DND-41 (cell line): ENCODE measurements at regions not wholly inside any gene's neighbourhood (a gene's known extent, or its start where the extent isn't known, plus 50 kb on each side); places are given as distances from the start of the nearest gene placed in this dataset.

Experiments used
- ATAC-seq: fragments of 200-7000 bp; cut with Tn5 transposase; 3 replicates; pipeline ENCODE4 v1.9.1; 2021; ENCODE audit warnings: low read depth; ENCODE audit not compliant: insufficient read depth
- DNase-seq: peaks from one replicate; pipeline ENCODE4 v3.0.0-alpha.2; 2020
- H2AFZ ChIP-seq: 2 replicates; pipeline ENCODE4 v1.6.0; 2012; ENCODE audit warnings: low read depth, low read length
- H3K27ac ChIP-seq: 2 replicates; pipeline ENCODE4 v1.5.1; 2012; ENCODE audit warnings: low read length, inconsistent platforms
- H3K27me3 ChIP-seq: fragments of 200-600 bp; sonication (generic); 2 replicates; pipeline ENCODE4 v1.6.0; 2012; ENCODE audit warnings: low read length, mild to moderate bottlenecking, inconsistent platforms; ENCODE audit not compliant: insufficient read depth, poor library complexity
- H3K36me3 ChIP-seq: 2 replicates; pipeline ENCODE4 v1.5.1; 2012; ENCODE audit warnings: low read length, inconsistent platforms; ENCODE audit not compliant: insufficient read depth
- H3K4me1 ChIP-seq: 2 replicates; pipeline ENCODE4 v1.5.1; 2012; ENCODE audit warnings: mild to moderate bottlenecking, low read length; ENCODE audit not compliant: insufficient read depth
- H3K4me2 ChIP-seq: 2 replicates; pipeline ENCODE4 v1.6.0; 2012; ENCODE audit warnings: mild to moderate bottlenecking, moderate library complexity, low read length, inconsistent platforms; ENCODE audit not compliant: insufficient read depth
- H3K4me3 ChIP-seq, 2 experiments: fragments of 200-600 bp in 1 of 2; shearing (Covaris generic) in 1 of 2; 2 replicates each; pipeline ENCODE4 v1.5.1; 2012 to 2016; ENCODE audit warnings: inconsistent platforms in 2 of 2, low read length in 2 of 2, mild to moderate bottlenecking in 2 of 2, low read depth in 1 of 2, moderate library complexity in 1 of 2
- H3K79me2 ChIP-seq: 2 replicates; pipeline ENCODE4 v1.6.0; 2012; ENCODE audit warnings: low read length, inconsistent platforms; ENCODE audit not compliant: insufficient read depth
- H3K9ac ChIP-seq: 2 replicates; pipeline ENCODE4 v1.6.0; 2012; ENCODE audit warnings: low read depth, mild to moderate bottlenecking, inconsistent platforms, low read length, moderate library complexity
- H3K9me3 ChIP-seq: 2 replicates; pipeline ENCODE4 v1.5.1; 2012; ENCODE audit warnings: low read length, moderate library complexity, mild to moderate bottlenecking, inconsistent platforms; ENCODE audit not compliant: insufficient read depth, severe bottlenecking
- H4K20me1 ChIP-seq: 2 replicates; pipeline ENCODE4 v1.6.0; 2012; ENCODE audit warnings: low read length; ENCODE audit not compliant: insufficient read depth
- CTCF ChIP-seq: IDR thresholded peaks from 2 replicates; pipeline ENCODE4 v1.5.1; 2012; ENCODE audit warnings: borderline replicate concordance, low read length, moderate library complexity, mild to moderate bottlenecking; ENCODE audit not compliant: poor library complexity, severe bottlenecking; ENCODE audit errors: extremely low read depth
- EZH2 ChIP-seq: IDR thresholded peaks from 3 replicates; pipeline ENCODE4 v1.6.1; 2012; ENCODE audit warnings: borderline replicate concordance, low read depth, mild to moderate bottlenecking, moderate library complexity, low read length, inconsistent platforms; ENCODE audit not compliant: severe bottlenecking

GRCh38 chr7:46968003-46968402, 613.9 kb downstream of the TNS3 start:
- ATAC-seq (no peak), DNase-seq (no peak)
- TF ChIP-seq CTCF: no peak
- TF ChIP-seq EZH2: no peak
- H3K79me2 ChIP-seq: no peaks in the 10 kb centered on the region
- no peaks in the 10 kb centered on the region for H3K4me1 ChIP-seq
- H3K36me3 ChIP-seq: no peaks in the 10 kb centered on the region
- no peak overlapping the region for H3K4me2 ChIP-seq
- H2AFZ ChIP-seq: no peak overlapping the region
- H3K9ac ChIP-seq: no peak overlapping the region
- no peak overlapping the region for H3K27ac ChIP-seq
- no peaks in the 10 kb centered on the region for H3K9me3 ChIP-seq
- H3K4me3 ChIP-seq: no peak overlapping the region
- no peaks in the 10 kb centered on the region for H4K20me1 ChIP-seq
- H3K27me3 ChIP-seq: no peaks in the 10 kb centered on the region

GRCh38 chr7:46963719-46964118, 618.2 kb downstream of the TNS3 start:
- H4K20me1 ChIP-seq: no peaks in the 10 kb centered on the region
- H3K4me1 ChIP-seq: no peaks in the 10 kb centered on the region
- no peak overlapping the region for H3K27ac ChIP-seq
- no peaks in the 10 kb centered on the region for H3K36me3 ChIP-seq
- no peak overlapping the region for H3K9ac ChIP-seq
- H3K27me3 ChIP-seq: no peaks in the 10 kb centered on the region
- no peaks in the 10 kb centered on the region for H3K9me3 ChIP-seq
- ATAC-seq: no peak
- H3K4me3 ChIP-seq: no peak overlapping the region
- no peaks in the 10 kb centered on the region for H3K79me2 ChIP-seq
- TF ChIP-seq CTCF (no peak), EZH2 (no peak)
- no peak for DNase-seq
- H3K4me2 ChIP-seq: no peak overlapping the region
- H2AFZ ChIP-seq: no peak overlapping the region

GRCh38 chr7:46960970-46961369, 620.9 kb downstream of the TNS3 start:
- ATAC-seq: no peak
- Histone ChIP-seq H3K79me2 (no peaks in the 10 kb centered on the region), H3K27ac (no peak overlapping the region), H3K27me3 (no peaks in the 10 kb centered on the region), H3K4me3 (no peak overlapping the region), H3K4me1 (no peaks in the 10 kb centered on the region), H3K4me2 (no peak overlapping the region), H3K36me3 (no peaks in the 10 kb centered on the region), H3K9ac (no peak overlapping the region), H4K20me1 (no peaks in the 10 kb centered on the region), H3K9me3 (no peaks in the 10 kb centered on the region), H2AFZ (no peak overlapping the region)
- TF ChIP-seq CTCF (no peak), EZH2 (no peak)
- no peak for DNase-seq

- Histone ChIP-seq H3K4me3 (no peak overlapping the region), H3K4me2 (no peak overlapping the region), H4K20me1 (no peaks in the 10 kb centered on the region), H3K27me3 (no peaks in the 10 kb centered on the region), H2AFZ (no peak overlapping the region), H3K27ac (no peak overlapping the region), H3K36me3 (no peaks in the 10 kb centered on the region), H3K9me3 (no peaks in the 10 kb centered on the region), H3K9ac (no peak overlapping the region), H3K79me2 (no peaks in the 10 kb centered on the region), H3K4me1 (no peaks in the 10 kb centered on the region)
- TF ChIP-seq CTCF: no peak
- TF ChIP-seq EZH2: no peak
- no peak for ATAC-seq
- no peak for DNase-seq
Measured at GRCh38 chr7:46957195-46957594, 624.7 kb downstream of the TNS3 start.
